ENCODE measurements at regions not wholly inside any gene's neighbourhood (a gene's known extent, or its start where the extent isn't known, plus 50 kb on each side); places are given as distances from the start of the nearest gene placed in this dataset.

DNA sequence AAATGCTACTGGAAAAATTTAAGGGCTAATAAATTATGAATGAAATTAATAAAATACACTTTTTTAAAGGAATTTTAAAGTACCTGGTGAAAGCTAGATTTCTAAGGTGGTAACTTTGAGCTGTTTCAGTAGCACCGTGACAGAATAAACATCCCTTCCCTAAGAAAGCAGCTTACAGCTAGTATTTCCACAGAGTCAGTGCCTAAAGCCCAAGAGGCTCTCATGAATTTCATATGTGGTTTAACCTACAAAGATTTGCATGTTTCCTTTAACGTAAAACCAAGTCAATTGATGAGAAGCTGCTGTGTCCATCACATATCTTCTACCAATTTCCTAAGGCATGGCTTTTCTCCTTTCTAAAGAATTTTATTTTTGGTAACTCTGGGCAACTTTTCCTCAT, 56.8 kb downstream of the IFNG start:
- TF ChIP-seq, protein P1, sequence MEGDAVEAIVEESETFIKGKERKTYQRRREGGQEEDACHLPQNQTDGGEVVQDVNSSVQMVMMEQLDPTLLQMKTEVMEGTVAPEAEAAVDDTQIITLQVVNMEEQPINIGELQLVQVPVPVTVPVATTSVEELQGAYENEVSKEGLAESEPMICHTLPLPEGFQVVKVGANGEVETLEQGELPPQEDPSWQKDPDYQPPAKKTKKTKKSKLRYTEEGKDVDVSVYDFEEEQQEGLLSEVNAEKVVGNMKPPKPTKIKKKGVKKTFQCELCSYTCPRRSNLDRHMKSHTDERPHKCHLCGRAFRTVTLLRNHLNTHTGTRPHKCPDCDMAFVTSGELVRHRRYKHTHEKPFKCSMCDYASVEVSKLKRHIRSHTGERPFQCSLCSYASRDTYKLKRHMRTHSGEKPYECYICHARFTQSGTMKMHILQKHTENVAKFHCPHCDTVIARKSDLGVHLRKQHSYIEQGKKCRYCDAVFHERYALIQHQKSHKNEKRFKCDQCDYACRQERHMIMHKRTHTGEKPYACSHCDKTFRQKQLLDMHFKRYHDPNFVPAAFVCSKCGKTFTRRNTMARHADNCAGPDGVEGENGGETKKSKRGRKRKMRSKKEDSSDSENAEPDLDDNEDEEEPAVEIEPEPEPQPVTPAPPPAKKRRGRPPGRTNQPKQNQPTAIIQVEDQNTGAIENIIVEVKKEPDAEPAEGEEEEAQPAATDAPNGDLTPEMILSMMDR (IDR thresholded peaks at IDR 0.05; ENCODE audit: insufficient read depth, low read length, severe bottlenecking) = no peak
- no peaks in the 10 kb centered on the region for H3K27me3 ChIP-seq (ENCODE audit: control insufficient read depth, insufficient read depth, low read length)
- no peak for DNase-seq (ENCODE audit: low read depth)
- H3K4me3 ChIP-seq (ENCODE audit: low read depth, low read length) = no peak overlapping the region
- FAIRE-seq = no peak
- no peaks in the 10 kb centered on the region for H3K36me3 ChIP-seq (ENCODE audit: control insufficient read depth, insufficient read depth, low read length)

GRCh38 chr12:68102163-68102562, 57.4 kb downstream of the IFNG start:
- TF ChIP-seq, protein P1 (IDR thresholded peaks at IDR 0.05; ENCODE audit: insufficient read depth, low read length, severe bottlenecking) = no peak
- Histone ChIP-seq H3K4me3 (ENCODE audit: low read depth, low read length) (no peak overlapping the region), H3K27me3 (ENCODE audit: control insufficient read depth, insufficient read depth, low read length) (no peaks in the 10 kb centered on the region), H3K36me3 (ENCODE audit: control insufficient read depth, insufficient read depth, low read length) (no peaks in the 10 kb centered on the region)
- FAIRE-seq (peak; percentile 70), DNase-seq (ENCODE audit: low read depth) (peak; percentile 42)

DNA sequence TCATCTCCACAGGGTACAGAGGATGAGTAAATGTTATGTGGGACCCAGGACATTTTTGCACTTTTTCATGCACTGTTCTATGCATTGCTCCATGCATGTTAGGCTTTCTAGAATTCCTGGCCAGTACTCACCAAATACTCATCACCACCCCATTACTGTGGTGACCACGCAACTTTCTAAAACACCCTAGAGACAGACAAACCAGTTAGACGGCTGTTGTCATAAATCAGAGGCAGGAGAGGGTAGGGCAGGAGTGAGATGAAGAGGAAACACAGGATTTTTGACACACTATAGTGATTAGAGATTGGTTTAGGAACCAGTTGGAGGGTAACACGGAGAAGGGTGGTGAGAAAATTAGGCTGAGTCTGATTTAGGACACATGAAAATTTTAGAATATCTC, 59.3 kb downstream of the IFNG start:
- Histone ChIP-seq H3K4me3 (ENCODE audit: low read depth, low read length) (no peak overlapping the region), H3K36me3 (ENCODE audit: control insufficient read depth, insufficient read depth, low read length) (no peaks in the 10 kb centered on the region), H3K27me3 (ENCODE audit: control insufficient read depth, insufficient read depth, low read length) (no peaks in the 10 kb centered on the region)
- TF ChIP-seq, protein P1 (IDR thresholded peaks at IDR 0.05; ENCODE audit: insufficient read depth, low read length, severe bottlenecking) = no peak
- peak; percentile 88 for DNase-seq (ENCODE audit: low read depth)
- FAIRE-seq = peak; percentile 77

DNA sequence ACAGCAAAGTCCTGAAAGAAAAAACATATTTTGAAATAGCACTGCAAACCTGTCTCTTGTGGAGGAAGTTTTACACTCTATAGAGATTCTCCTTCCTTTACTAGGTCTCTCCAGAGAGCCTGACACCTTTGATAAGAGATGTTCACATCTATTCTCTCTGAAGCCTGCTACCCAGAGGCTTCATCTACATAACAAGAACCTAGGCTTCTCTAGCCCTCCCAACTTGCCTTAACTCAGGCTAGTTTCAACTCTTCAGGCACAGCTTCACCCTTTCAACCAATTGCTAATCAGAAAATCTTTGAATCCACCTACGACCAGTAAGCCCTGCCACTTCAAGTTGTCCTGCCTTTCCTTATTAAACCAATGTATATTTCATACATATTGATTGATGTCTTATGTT, 60.6 kb downstream of the IFNG start:
- Histone ChIP-seq H3K4me3 (ENCODE audit: low read depth, low read length) (no peak overlapping the region), H3K36me3 (ENCODE audit: control insufficient read depth, insufficient read depth, low read length) (no peaks in the 10 kb centered on the region), H3K27me3 (ENCODE audit: control insufficient read depth, insufficient read depth, low read length) (no peaks in the 10 kb centered on the region)
- FAIRE-seq (no peak), DNase-seq (ENCODE audit: low read depth) (no peak)
- TF ChIP-seq, protein P1 (IDR thresholded peaks at IDR 0.05; ENCODE audit: insufficient read depth, low read length, severe bottlenecking) = no peak

DNA sequence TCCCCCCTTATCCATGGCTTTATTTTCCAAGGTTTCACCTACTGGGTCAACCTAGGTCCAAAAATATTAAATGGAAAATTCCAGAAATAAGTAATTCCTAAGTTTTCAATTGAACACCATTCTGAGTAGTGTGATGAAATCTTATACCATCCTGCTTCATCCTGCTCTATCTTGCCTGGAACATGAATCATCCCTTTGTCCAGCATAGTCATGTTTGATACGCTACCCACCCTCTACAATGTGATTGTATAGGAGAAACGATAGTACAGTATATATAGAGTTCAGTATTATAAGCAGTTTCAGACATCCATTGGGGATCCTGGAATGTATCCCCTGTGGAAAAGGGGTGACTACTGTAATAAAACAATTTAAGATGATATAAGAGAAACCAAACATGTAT, 62.2 kb downstream of the IFNG start:
- Histone ChIP-seq H3K4me3 (ENCODE audit: low read depth, low read length) (no peak overlapping the region), H3K36me3 (ENCODE audit: control insufficient read depth, insufficient read depth, low read length) (no peaks in the 10 kb centered on the region), H3K27me3 (ENCODE audit: control insufficient read depth, insufficient read depth, low read length) (no peaks in the 10 kb centered on the region)
- DNase-seq (ENCODE audit: low read depth) (peak; percentile 94), FAIRE-seq (no peak)
- TF ChIP-seq, protein P1 (IDR thresholded peaks at IDR 0.05; ENCODE audit: insufficient read depth, low read length, severe bottlenecking) = no peak

DNA sequence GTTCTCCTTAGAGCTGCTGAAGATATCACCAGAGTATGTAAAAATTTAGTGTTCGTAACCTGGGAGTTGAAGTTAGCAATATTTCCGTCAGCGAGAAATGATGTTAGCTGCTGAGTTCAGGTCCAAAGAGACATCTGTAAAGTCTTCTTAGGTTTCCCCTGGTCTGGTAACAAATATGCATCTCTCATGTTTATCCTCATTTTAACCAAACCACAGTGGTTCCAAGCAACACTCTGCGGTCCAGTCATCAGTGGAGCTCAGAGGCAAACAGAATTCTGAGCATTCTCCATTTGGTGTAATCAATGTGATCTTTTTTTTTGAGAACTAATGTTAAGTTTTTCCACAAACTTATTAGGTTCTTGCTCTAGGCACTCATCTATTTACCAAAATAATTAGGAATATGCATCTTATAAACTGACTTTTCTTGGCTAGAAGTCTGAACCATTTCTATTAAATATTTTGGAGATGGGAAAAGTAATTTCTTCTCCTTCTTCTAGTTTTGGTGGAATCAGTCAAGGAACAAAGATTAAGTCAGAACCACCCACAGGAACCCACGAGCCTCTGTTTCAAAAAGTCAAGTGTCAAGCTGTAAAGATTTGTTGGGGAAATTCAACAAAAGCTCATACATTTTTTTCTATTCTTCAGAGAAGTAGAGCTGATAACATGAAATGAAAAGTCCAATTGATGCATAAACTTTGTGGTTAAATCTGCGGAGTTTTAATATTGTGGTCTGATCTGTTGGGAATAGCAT, 64.7 kb downstream of the IFNG start:
- no peak for FAIRE-seq

More for the DNA sequence above, 64.7 kb downstream of the IFNG start:
- DNase-seq (ENCODE audit: low read depth) = no peak
- Histone ChIP-seq H3K4me3 (ENCODE audit: low read depth, low read length) (no peak overlapping the region), H3K36me3 (ENCODE audit: control insufficient read depth, insufficient read depth, low read length) (no peaks in the 10 kb centered on the region), H3K27me3 (ENCODE audit: control insufficient read depth, insufficient read depth, low read length) (no peaks in the 10 kb centered on the region)
- TF ChIP-seq, protein P1 (IDR thresholded peaks at IDR 0.05; ENCODE audit: insufficient read depth, low read length, severe bottlenecking) = no peak

All from bronchial epithelial cell (primary cell).